ENCODE measurements at regions not wholly inside any gene's neighbourhood (a gene's known extent, or its start where the extent isn't known, plus 50 kb on each side); places are given as distances from the start of the nearest gene placed in this dataset.

GRCh38 chr10:18777258-18777657 is 118.0 kb downstream of the ARL5B start:
- Histone ChIP-seq H3K27ac (no peak overlapping the region), H3K36me3 (no peaks in the 10 kb centered on the region), H3K4me3 (no peak overlapping the region), H3K9me3 (no peaks in the 10 kb centered on the region), H3K27me3 (replicated peaks; ENCODE audit: insufficient read depth) (no peaks in the 10 kb centered on the region), H3K4me1 (ENCODE audit: control insufficient read depth in 1 of 2, low read depth in 2 of 2) (no peaks in the 10 kb centered on the region)
- ATAC-seq (ENCODE audit: insufficient number of reproducible peaks, low FRiP score, low read depth) (no peak), DNase-seq (ENCODE audit: low spot score) (no peak)
- TF ChIP-seq CTCF (IDR thresholded peaks at IDR 0.05): no peak

DNA sequence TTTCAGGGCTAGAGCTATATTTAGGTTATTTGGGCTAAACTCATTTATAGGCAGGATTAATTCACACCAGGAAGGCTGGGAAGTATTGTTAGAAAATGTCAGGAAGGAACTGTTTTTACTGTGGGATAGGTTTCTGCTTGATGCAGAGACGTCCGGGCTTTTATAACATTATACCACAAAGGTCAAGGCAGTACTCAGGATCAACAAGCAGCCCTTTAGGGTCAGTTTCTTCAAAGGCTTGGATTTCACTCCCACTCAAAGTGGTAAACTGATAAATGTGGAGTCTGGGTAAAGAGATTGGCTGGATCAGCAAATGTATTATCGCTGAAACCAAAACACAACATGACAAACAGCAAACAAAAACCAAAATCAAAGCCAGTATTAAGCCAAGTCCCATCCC is 127.2 kb downstream of the ARL5B start:
- DNase-seq (ENCODE audit: low spot score): no peak
- no peak for TF ChIP-seq CTCF (IDR thresholded peaks at IDR 0.05)
- H3K9me3 ChIP-seq: no peaks in the 10 kb centered on the region
- H3K4me1 ChIP-seq (ENCODE audit: control insufficient read depth in 1 of 2, low read depth in 2 of 2): no peaks in the 10 kb centered on the region
- ATAC-seq (ENCODE audit: insufficient number of reproducible peaks, low FRiP score, low read depth): no peak
- no peaks in the 10 kb centered on the region for H3K36me3 ChIP-seq
- H3K27me3 ChIP-seq (replicated peaks; ENCODE audit: insufficient read depth): no peaks in the 10 kb centered on the region
- no peak overlapping the region for H3K4me3 ChIP-seq
- H3K27ac ChIP-seq: no peak overlapping the region

DNA sequence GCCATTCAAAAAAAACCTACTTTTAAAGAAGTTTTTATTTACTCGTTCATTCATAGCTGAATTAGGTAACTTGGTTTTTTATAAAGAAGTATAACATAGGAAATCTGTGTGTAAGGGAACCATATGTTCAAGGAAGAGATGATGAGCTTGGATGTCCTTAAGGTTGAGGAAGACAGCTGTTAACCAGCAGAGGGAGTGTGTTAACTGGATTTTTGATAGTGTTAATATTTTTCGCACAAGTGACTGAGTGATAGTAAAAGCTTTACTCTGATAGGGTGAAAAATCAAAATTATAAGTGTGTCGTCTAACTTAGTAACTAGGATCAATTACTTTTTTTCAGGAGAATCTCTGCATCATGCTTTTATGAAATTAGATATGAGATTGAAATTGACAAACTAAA is 134.7 kb downstream of the ARL5B start:
- no peak overlapping the region for H3K4me3 ChIP-seq
- no peak overlapping the region for H3K27ac ChIP-seq
- no peak for TF ChIP-seq CTCF (IDR thresholded peaks at IDR 0.05)

DNA sequence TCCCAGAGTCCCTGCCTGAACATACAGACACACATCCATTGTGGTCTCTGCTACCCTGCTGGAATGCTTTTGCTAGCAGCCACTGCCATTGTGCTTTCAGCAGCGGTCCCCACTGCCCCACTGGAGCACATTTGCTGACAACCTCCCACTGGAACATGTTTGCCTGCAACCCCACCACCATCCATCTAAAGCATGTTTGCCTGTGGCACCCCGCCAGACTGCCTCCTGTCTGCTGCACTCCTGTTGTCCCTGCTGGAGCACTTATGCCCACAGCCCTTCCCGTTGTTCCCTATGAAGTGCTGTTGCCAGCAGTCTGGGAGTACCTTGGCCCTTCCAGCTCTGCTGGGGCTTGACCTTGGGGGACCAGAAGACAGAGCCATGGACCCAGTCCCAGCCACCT is 136.3 kb downstream of the ARL5B start:
- TF ChIP-seq CTCF (IDR thresholded peaks at IDR 0.05): no peak
- Histone ChIP-seq H3K9me3 (no peaks in the 10 kb centered on the region), H3K4me3 (no peak overlapping the region), H3K36me3 (no peaks in the 10 kb centered on the region), H3K27ac (no peak overlapping the region), H3K4me1 (ENCODE audit: control insufficient read depth in 1 of 2, low read depth in 2 of 2) (no peaks in the 10 kb centered on the region), H3K27me3 (replicated peaks; ENCODE audit: insufficient read depth) (no peaks in the 10 kb centered on the region)
- no peak for DNase-seq (ENCODE audit: low spot score)
- ATAC-seq (ENCODE audit: insufficient number of reproducible peaks, low FRiP score, low read depth): no peak

More for the DNA sequence above, 134.7 kb downstream of the ARL5B start:
- H3K36me3 ChIP-seq: no peaks in the 10 kb centered on the region
- no peaks in the 10 kb centered on the region for H3K9me3 ChIP-seq
- H3K4me1 ChIP-seq (ENCODE audit: control insufficient read depth in 1 of 2, low read depth in 2 of 2): no peaks in the 10 kb centered on the region
- no peaks in the 10 kb centered on the region for H3K27me3 ChIP-seq (replicated peaks; ENCODE audit: insufficient read depth)
- ATAC-seq (ENCODE audit: insufficient number of reproducible peaks, low FRiP score, low read depth) (no peak), DNase-seq (ENCODE audit: low spot score) (no peak)

DNA sequence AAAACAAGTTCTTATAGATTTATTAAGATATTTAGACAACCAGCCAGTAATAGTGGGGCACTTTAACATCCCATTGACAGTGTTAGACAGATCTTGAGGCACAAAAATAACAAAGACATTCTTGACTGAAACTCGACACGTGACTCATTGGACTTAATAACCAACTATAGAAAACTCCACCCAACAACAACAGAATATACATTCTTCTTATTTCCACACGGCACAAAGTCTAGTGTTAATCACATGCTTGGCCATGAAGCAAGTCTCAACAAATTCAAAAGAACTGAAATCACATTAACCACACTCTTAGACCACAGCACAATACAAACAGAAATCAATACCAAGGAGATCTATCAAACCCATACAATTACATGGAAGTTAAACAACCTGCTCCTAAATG is 138.1 kb downstream of the ARL5B start:
- no peaks in the 10 kb centered on the region for H3K4me1 ChIP-seq (ENCODE audit: control insufficient read depth in 1 of 2, low read depth in 2 of 2)
- no peak overlapping the region for H3K27ac ChIP-seq
- H3K36me3 ChIP-seq: no peaks in the 10 kb centered on the region
- no peaks in the 10 kb centered on the region for H3K27me3 ChIP-seq (replicated peaks; ENCODE audit: insufficient read depth)
- no peaks in the 10 kb centered on the region for H3K9me3 ChIP-seq
- H3K4me3 ChIP-seq: no peak overlapping the region
- no peak for ATAC-seq (ENCODE audit: insufficient number of reproducible peaks, low FRiP score, low read depth)
- no peak for TF ChIP-seq CTCF (IDR thresholded peaks at IDR 0.05)
- DNase-seq (ENCODE audit: low spot score): no peak

All from thoracic aorta (tissue), 2 donors.